GM18505 (cell line): ENCODE measurements at regions not wholly inside any gene's neighbourhood (a gene's known extent, or its start where the extent isn't known, plus 50 kb on each side); places are given as distances from the start of the nearest gene placed in this dataset.
"Not testable (repeated sequence)": the region's sequence is repeated elsewhere in the genome, so short reads cannot be mapped to it uniquely, and the experiment has no call there.

Source experiments
- ATAC-seq: cut with Tn5 transposase; IDR thresholded peaks from one replicate; pipeline ENCODE4 v1.9.1; 2021; ENCODE audit not compliant: unreplicated experiment
- POLR2A ChIP-seq: IDR thresholded peaks from 4 replicates; pipeline ENCODE4 v1.6.1; 2011; ENCODE audit warnings: borderline replicate concordance; ENCODE audit not compliant: insufficient read depth, insufficient read length; ENCODE audit errors: extremely low read depth

- no peak for TF ChIP-seq POLR2A
- ATAC-seq, result no peak
These were observed 121.2 kb upstream of the RANBP3L start for GRCh38 chr5:36422952-36423351.

- ATAC-seq, result no peak
These were observed 122.0 kb upstream of the RANBP3L start for GRCh38 chr5:36423578-36424307.

DNA sequence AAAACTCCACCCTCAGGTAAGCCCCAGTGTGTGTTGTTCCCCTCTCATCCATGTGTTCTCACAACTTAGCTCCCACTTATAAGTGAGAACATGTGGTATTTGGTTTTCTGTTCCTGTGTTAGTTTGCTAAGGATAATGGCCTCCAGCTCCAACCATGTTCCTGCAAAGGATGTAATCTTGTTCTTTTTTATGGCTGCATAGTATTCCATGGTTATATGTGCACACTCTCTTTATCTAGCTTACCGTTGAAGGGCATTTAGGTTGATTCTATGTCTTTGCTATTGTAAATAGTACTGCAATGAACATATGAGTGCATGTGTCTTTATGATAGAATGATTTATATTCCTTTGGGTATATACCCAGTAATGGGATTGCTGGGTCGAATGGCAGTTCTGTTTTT lies 124.4 kb upstream of the RANBP3L start:
- not testable (repeated sequence) for ATAC-seq

More at GRCh38 chr5:36423578-36424307, 122.0 kb upstream of the RANBP3L start:
- TF ChIP-seq POLR2A, result no peak

GRCh38 chr5:36435516-36435915 lies 133.8 kb upstream of the RANBP3L start:
- TF ChIP-seq POLR2A, result no peak
- no peak for ATAC-seq

DNA sequence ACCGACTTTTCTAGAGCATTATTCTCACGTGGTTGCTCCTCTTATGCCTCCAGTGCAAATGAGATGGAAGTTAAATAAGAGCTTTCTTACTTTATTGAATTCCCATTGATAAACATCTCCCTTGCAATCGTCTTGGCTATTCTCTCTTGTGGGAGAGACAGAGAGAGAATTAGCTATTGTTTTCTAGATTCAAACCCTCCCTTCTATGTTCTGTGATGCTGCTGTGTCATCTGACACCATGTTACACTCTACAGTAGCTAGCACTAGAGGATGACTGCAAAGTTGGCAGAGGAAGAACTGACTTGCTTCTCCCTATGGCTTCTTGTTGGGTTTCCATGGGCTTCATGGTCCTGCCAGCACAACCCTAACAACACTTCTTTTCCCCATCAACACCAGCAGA lies 134.6 kb upstream of the RANBP3L start:
- no peak for TF ChIP-seq POLR2A
- no peak for ATAC-seq

- no peak for ATAC-seq
These were observed 137.3 kb upstream of the RANBP3L start for GRCh38 chr5:36438765-36439561.

GRCh38 chr5:36440300-36440699 lies 138.6 kb upstream of the RANBP3L start:
- no peak for TF ChIP-seq POLR2A
- ATAC-seq, result no peak

More at GRCh38 chr5:36438765-36439561, 137.3 kb upstream of the RANBP3L start:
- TF ChIP-seq POLR2A, result no peak

DNA sequence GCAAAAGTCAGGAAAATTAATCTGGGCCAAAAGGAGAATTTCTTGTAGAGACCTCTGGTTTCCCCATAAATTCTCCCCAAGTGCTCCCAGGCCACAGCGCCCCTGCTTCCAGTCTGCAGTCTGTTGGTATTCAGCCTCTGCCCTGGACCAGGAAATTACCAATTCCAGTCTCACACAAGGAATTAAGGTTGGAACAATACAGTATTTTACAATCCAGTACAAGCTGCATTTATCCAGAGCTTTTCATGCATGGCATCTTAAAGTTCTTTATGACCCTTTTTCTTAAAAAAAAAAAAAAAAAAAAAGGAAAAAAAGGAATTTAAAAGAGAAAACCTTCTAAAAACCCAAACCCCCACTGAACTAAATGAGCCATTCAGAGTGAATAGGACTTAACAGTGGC lies 139.6 kb upstream of the RANBP3L start:
- TF ChIP-seq POLR2A, result no peak
- ATAC-seq, result no peak

GRCh38 chr5:36442352-36442751 lies 140.7 kb upstream of the RANBP3L start:
- no peak for TF ChIP-seq POLR2A

DNA sequence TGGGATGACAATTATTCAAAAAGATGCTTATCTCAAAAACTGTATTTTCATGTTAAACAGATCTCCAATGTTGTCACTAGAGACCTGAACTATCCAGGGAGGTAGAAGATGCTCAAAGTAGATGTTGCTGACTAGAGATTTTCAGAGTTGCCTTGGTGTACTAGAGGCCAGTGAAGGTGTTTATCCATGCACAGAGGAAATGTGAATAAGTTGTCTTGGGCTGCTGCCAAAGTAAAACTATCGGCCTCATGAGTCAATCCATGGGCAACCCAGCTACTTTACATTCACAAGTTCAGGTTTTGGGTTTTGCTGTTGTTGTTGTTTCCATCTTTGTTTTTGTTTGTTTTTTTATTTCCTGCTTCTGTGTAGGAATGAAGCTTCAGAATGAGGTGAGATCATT lies 141.1 kb upstream of the RANBP3L start:
- no peak for TF ChIP-seq POLR2A
- ATAC-seq, result no peak

More at GRCh38 chr5:36442352-36442751, 140.7 kb upstream of the RANBP3L start:
- no peak for ATAC-seq

- TF ChIP-seq POLR2A, result no peak
- ATAC-seq, result no peak
These were observed 142.2 kb upstream of the RANBP3L start for GRCh38 chr5:36443941-36444340.

GRCh38 chr5:36444582-36445418 lies 143.1 kb upstream of the RANBP3L start:
- ATAC-seq, result no peak
- TF ChIP-seq POLR2A, result no peak

GRCh38 chr5:36447776-36448175 lies 146.1 kb upstream of the RANBP3L start:
- ATAC-seq, result no peak
- TF ChIP-seq POLR2A, result no peak
